ENCODE measurements at regions not wholly inside any gene's neighbourhood (a gene's known extent, or its start where the extent isn't known, plus 50 kb on each side); places are given as distances from the start of the nearest gene placed in this dataset.

- no peak for TF ChIP-seq ZFX (IDR thresholded peaks at IDR 0.05)
- no peak for TF ChIP-seq CTCF (conservative IDR thresholded peaks at IDR 0.05)
Measured at GRCh38 chr13:33445476-33445875, 159.9 kb upstream of the STARD13 start.

Measured in C4-2B (cell line).